ENCODE measurements at regions not wholly inside any gene's neighbourhood (a gene's known extent, or its start where the extent isn't known, plus 50 kb on each side); places are given as distances from the start of the nearest gene placed in this dataset.

DNA sequence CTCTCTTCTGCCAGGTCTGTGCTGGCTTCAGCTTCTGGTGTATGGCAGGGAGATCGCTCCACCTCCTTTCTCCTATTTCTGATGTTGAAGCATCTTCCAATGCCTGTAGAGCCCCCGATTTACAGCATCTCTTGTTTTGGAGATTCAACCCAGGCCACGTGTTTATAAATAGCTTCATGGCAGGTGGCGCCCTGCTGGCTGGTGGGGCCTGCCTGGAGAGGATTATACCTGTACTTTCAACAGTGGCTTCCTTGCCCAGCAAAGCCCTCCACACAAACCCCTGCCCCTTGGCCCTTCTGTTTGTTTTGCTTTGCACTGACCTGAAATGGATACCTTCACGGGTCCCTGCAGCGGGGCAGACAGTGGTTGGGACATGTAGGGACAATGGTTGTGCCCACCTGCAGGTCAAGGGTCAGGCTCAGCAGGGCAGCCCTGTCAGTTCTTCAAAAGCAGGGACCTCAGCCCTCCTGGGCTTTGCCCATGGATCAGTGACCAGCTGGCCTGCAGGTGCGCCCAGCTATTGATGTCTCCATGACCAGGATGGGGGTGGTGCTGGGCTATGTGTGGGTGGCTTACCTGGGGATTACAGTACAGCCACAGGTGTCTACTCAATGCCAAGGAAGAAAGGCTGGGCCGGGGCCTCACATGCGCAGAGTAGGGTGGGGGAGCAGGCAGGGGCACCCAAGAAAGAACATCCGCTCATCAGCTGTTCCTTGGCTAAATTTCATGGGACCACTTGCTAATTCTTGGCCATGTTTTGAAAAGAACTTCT is 112.7 kb upstream of the PRR23C start:
- Histone ChIP-seq H3K9me3 (ENCODE audit: severe bottlenecking) (no peaks in the 10 kb centered on the region), H3K4me3 (ENCODE audit: severe bottlenecking) (no peak overlapping the region), H3K27ac (ENCODE audit: poor library complexity, severe bottlenecking) (no peak overlapping the region), H3K27me3 (ENCODE audit: insufficient read depth, poor library complexity, severe bottlenecking) (no peaks in the 10 kb centered on the region), H3K36me3 (ENCODE audit: low read depth) (no peaks in the 10 kb centered on the region), H3K4me1 (ENCODE audit: insufficient read depth, poor library complexity, severe bottlenecking) (no peaks in the 10 kb centered on the region)
- DNase-seq (ENCODE audit: low spot score): no peak
- TF ChIP-seq, protein P1, sequence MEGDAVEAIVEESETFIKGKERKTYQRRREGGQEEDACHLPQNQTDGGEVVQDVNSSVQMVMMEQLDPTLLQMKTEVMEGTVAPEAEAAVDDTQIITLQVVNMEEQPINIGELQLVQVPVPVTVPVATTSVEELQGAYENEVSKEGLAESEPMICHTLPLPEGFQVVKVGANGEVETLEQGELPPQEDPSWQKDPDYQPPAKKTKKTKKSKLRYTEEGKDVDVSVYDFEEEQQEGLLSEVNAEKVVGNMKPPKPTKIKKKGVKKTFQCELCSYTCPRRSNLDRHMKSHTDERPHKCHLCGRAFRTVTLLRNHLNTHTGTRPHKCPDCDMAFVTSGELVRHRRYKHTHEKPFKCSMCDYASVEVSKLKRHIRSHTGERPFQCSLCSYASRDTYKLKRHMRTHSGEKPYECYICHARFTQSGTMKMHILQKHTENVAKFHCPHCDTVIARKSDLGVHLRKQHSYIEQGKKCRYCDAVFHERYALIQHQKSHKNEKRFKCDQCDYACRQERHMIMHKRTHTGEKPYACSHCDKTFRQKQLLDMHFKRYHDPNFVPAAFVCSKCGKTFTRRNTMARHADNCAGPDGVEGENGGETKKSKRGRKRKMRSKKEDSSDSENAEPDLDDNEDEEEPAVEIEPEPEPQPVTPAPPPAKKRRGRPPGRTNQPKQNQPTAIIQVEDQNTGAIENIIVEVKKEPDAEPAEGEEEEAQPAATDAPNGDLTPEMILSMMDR (IDR thresholded peaks at IDR 0.05; ENCODE audit: poor library complexity, severe bottlenecking): no peak
- ATAC-seq (ENCODE audit: low read depth): no peak

DNA sequence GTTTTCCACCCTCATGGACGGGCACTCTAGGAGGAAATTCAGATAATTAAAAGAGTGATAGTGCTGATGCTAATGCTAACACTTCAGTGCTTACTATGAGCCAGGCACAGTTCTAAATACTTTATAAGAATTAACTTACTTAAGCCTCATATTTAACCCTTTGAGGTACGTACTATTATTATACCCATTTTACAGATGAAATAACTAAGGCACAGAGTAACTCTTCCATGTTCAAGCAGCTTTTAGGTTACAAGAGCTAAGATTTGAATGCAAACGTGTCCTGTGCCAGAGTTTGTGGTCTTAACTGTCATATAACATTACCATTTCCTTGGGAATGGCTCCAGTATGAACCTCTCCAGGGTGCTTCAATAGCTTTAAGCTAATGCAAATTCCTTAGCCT is 114.7 kb upstream of the PRR23C start:
- Histone ChIP-seq H3K4me3 (ENCODE audit: severe bottlenecking) (no peak overlapping the region), H3K9me3 (ENCODE audit: severe bottlenecking) (no peaks in the 10 kb centered on the region), H3K27ac (ENCODE audit: poor library complexity, severe bottlenecking) (no peak overlapping the region), H3K4me1 (ENCODE audit: insufficient read depth, poor library complexity, severe bottlenecking) (no peaks in the 10 kb centered on the region), H3K27me3 (ENCODE audit: insufficient read depth, poor library complexity, severe bottlenecking) (no peaks in the 10 kb centered on the region), H3K36me3 (ENCODE audit: low read depth) (no peaks in the 10 kb centered on the region)
- ATAC-seq (ENCODE audit: low read depth) (no peak), DNase-seq (ENCODE audit: low spot score) (no peak)
- TF ChIP-seq, protein P1 (IDR thresholded peaks at IDR 0.05; ENCODE audit: poor library complexity, severe bottlenecking): no peak

DNA sequence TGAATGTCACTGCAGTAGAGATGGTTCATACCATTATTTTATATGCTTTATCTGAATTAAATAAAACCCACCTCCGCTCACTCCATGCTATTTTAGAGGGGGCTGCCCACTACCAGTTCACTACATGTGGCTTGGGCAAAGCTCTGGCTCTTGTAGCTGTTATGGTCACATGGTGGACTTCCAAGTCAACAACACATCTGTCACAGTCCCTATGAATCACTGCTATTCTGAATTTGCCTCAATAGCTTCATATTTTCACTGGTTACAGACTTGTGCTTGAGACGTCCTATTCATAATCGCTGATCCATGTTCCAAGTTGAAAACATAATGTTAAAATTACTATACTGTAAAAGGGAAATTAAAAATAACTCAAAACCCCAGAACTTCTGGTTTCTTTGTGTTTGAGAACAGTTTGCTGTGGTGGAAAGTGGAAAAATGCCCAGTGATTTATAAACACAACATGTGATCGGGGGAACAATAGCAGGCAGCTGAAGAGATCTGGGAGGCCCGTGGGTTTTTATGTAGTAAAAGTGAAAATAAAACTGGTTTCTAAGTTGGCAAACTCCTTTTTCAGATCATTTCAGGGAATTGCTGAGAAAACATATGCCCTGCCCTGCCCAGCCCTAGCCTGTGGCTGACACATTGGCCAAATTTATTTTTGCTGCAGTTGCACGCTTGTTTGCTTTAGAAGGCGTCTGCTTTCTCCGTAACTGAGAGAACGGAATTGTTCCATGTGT is 128.8 kb upstream of the PRR23C start:
- no peak overlapping the region for H3K4me3 ChIP-seq (ENCODE audit: severe bottlenecking)
- TF ChIP-seq, protein P1 (IDR thresholded peaks at IDR 0.05; ENCODE audit: poor library complexity, severe bottlenecking): no peak
- H3K27me3 ChIP-seq (ENCODE audit: insufficient read depth, poor library complexity, severe bottlenecking): peaks cover 3% of the 10 kb centered on the region
- no peaks in the 10 kb centered on the region for H3K36me3 ChIP-seq (ENCODE audit: low read depth)
- no peaks in the 10 kb centered on the region for H3K4me1 ChIP-seq (ENCODE audit: insufficient read depth, poor library complexity, severe bottlenecking)
- no peaks in the 10 kb centered on the region for H3K9me3 ChIP-seq (ENCODE audit: severe bottlenecking)
- no peak overlapping the region for H3K27ac ChIP-seq (ENCODE audit: poor library complexity, severe bottlenecking)
- 0 out of 3 replicates have a peak, but pooled peaks have one; percentile 35 for ATAC-seq (ENCODE audit: low read depth)
- DNase-seq (ENCODE audit: low spot score): no peak

DNA sequence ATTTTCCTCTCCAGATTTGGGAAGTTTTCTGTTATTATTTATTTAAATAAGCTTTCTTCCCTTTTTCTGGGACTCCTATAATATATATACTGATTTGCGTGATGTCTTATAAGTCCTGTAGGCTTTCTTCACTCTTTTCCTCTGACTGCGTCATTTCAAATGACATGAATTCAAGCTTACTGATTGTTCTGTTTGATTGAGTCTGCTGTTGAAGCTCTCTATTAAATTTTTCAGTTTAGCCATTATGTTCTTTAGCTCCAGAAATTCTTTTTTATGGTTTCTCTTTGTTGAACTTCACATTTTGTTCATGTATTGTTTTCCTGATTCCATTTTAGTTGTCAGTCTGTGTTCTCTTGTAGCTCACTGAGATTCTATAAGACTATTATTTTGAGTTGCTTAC is 135.8 kb upstream of the PRR23C start:
- TF ChIP-seq, protein P1 (IDR thresholded peaks at IDR 0.05; ENCODE audit: poor library complexity, severe bottlenecking): no peak
- DNase-seq (ENCODE audit: low spot score): no peak
- ATAC-seq (ENCODE audit: low read depth): no peak
- no peaks in the 10 kb centered on the region for H3K4me1 ChIP-seq (ENCODE audit: insufficient read depth, poor library complexity, severe bottlenecking)
- H3K36me3 ChIP-seq (ENCODE audit: low read depth): no peaks in the 10 kb centered on the region
- no peaks in the 10 kb centered on the region for H3K27me3 ChIP-seq (ENCODE audit: insufficient read depth, poor library complexity, severe bottlenecking)
- H3K4me3 ChIP-seq (ENCODE audit: severe bottlenecking): no peak overlapping the region
- H3K9me3 ChIP-seq (ENCODE audit: severe bottlenecking): no peaks in the 10 kb centered on the region
- H3K27ac ChIP-seq (ENCODE audit: poor library complexity, severe bottlenecking): no peak overlapping the region

DNA sequence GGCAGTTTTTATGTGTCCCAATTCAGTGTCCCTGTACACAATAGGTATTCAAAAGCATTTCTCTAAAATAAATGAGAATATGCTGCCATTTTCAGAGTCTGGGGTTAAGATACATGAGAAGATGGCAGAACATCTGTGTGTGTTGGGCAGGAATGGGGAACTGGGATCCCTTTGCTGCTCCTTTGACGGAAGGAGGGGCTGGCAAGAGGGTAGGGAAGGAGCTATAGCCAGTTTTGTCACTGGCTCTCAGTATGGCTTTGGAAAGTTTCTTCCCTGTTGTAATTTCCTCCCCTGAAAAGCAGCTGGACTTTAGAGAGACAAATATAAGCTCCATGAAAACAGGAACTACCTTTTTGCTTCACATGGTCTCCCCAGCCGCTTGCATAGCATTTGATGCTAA is 137.5 kb upstream of the PRR23C start:
- TF ChIP-seq, protein P1 (IDR thresholded peaks at IDR 0.05; ENCODE audit: poor library complexity, severe bottlenecking): no peak
- H3K27me3 ChIP-seq (ENCODE audit: insufficient read depth, poor library complexity, severe bottlenecking): no peaks in the 10 kb centered on the region
- DNase-seq (ENCODE audit: low spot score) (no peak), ATAC-seq (ENCODE audit: low read depth) (no peak)
- no peaks in the 10 kb centered on the region for H3K36me3 ChIP-seq (ENCODE audit: low read depth)
- no peaks in the 10 kb centered on the region for H3K9me3 ChIP-seq (ENCODE audit: severe bottlenecking)
- H3K27ac ChIP-seq (ENCODE audit: poor library complexity, severe bottlenecking): no peak overlapping the region
- H3K4me3 ChIP-seq (ENCODE audit: severe bottlenecking): no peak overlapping the region
- no peaks in the 10 kb centered on the region for H3K4me1 ChIP-seq (ENCODE audit: insufficient read depth, poor library complexity, severe bottlenecking)
